ENCODE measurements at regions not wholly inside any gene's neighbourhood (a gene's known extent, or its start where the extent isn't known, plus 50 kb on each side); places are given as distances from the start of the nearest gene placed in this dataset.

DNA sequence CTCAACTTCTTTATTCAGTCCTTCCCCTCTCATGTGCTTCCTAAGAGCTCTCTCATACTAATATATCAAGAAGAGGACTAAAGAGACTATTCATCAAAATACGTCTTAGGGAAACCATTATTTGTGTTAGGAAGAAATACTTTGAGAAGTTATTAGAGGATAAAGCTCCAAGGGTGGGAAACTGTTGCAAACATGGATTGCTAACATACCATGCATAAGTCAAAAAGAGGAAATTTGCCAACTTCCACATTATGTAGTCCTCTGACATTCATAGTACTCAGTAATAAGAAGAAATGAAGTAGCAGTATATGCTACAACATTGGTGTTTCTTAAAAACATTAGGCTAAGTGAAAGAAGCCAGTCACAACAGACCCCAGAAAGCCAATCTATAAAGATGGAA is 128.8 kb upstream of the CLEC14A start (continued):
- TF ChIP-seq, protein P1, sequence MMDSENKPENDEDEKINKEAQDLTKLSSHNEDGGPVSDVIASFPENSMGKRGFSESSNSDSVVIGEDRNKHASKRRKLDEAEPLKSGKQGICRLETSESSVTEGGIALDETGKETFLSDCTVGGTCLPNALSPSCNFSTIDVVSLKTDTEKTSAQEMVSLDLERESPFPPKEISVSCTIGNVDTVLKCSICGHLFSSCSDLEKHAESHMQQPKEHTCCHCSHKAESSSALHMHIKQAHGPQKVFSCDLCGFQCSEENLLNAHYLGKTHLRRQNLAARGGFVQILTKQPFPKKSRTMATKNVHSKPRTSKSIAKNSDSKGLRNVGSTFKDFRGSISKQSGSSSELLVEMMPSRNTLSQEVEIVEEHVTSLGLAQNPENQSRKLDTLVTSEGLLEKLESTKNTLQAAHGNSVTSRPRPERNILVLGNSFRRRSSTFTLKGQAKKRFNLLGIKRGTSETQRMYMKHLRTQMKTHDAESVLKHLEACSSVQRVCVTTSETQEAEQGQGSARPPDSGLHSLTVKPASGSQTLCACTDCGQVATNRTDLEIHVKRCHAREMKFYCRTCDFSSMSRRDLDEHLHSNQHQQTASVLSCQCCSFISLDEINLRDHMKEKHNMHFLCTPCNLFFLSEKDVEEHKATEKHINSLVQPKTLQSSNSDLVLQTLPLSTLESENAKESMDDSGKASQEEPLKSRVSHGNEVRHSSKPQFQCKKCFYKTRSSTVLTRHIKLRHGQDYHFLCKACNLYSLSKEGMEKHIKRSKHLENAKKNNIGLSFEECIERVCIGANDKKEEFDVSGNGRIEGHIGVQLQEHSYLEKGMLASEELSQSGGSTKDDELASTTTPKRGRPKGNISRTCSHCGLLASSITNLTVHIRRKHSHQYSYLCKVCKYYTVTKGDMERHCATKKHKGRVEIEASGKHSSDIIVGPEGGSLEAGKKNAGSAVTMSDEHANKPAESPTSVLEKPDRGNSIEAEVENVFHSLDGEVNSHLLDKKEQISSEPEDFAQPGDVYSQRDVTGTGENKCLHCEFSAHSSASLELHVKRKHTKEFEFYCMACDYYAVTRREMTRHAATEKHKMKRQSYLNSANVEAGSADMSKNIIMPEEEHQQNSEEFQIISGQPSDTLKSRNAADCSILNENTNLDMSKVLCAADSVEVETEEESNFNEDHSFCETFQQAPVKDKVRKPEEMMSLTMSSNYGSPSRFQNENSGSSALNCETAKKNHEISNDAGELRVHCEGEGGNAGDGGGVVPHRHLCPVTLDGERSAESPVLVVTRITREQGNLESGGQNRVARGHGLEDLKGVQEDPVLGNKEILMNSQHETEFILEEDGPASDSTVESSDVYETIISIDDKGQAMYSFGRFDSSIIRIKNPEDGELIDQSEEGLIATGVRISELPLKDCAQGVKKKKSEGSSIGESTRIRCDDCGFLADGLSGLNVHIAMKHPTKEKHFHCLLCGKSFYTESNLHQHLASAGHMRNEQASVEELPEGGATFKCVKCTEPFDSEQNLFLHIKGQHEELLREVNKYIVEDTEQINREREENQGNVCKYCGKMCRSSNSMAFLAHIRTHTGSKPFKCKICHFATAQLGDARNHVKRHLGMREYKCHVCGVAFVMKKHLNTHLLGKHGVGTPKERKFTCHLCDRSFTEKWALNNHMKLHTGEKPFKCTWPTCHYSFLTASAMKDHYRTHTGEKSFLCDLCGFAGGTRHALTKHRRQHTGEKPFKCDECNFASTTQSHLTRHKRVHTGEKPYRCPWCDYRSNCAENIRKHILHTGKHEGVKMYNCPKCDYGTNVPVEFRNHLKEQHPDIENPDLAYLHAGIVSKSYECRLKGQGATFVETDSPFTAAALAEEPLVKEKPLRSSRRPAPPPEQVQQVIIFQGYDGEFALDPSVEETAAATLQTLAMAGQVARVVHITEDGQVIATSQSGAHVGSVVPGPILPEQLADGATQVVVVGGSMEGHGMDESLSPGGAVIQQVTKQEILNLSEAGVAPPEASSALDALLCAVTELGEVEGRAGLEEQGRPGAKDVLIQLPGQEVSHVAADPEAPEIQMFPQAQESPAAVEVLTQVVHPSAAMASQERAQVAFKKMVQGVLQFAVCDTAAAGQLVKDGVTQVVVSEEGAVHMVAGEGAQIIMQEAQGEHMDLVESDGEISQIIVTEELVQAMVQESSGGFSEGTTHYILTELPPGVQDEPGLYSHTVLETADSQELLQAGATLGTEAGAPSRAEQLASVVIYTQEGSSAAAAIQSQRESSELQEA (CRISPR knock-in tag; IDR thresholded peaks at IDR 0.05; ENCODE audit: not compliant biosample characterization) = no peak
- TF ChIP-seq, protein P2, sequence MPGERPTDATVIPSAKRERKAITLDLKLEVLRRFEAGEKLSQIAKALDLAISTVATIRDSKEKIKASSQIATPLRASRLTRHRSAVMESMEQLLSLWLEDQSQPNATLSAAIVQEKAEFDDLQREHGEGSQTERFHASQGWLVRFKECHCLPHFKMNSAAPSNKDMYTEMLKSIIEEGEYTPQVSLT (CRISPR knock-in tag; IDR thresholded peaks at IDR 0.05; ENCODE audit: borderline replicate concordance, low read depth) = no peak
- no peak for TF ChIP-seq GABPB1 (CRISPR knock-in tag; IDR thresholded peaks at IDR 0.05)
- TF ChIP-seq RFXAP (CRISPR knock-in tag; IDR thresholded peaks at IDR 0.05; ENCODE audit: borderline replicate concordance) = no peak
- no peak for TF ChIP-seq MATR3 (CRISPR knock-in tag; IDR thresholded peaks at IDR 0.05)
- no peak for TF ChIP-seq GLI4 (CRISPR knock-in tag; IDR thresholded peaks at IDR 0.05; ENCODE audit: borderline replicate concordance)
- no peak for TF ChIP-seq ZNF549 (CRISPR knock-in tag; IDR thresholded peaks at IDR 0.05)
- no peak for TF ChIP-seq SMAD9 (CRISPR knock-in tag; IDR thresholded peaks at IDR 0.05)
- no peak for TF ChIP-seq ZNF264 (CRISPR knock-in tag; IDR thresholded peaks at IDR 0.05)
- TF ChIP-seq CENPT (CRISPR knock-in tag; IDR thresholded peaks at IDR 0.05; ENCODE audit: low read depth) = no peak

Measured in HepG2 (cell line).